Body of pancreas (tissue), 4 donors: ENCODE measurements at regions not wholly inside any gene's neighbourhood (a gene's known extent, or its start where the extent isn't known, plus 50 kb on each side); places are given as distances from the start of the nearest gene placed in this dataset.

Experiments used
- POLR2A ChIP-seq, 3 donors: fragments of 450-650 bp; IDR thresholded peaks; one replicate each; pipeline ENCODE4 v1.6.1; 2016; ENCODE audit warnings: antibody characterized with exemption in 3 of 3, mild to moderate bottlenecking in 2 of 3
- TF ChIP-seq, protein P1 (sequence below), 7 experiments: fragments of 450-650 bp in 4 of 7; fragments of 200-600 bp in 3 of 7; sonication (generic) in 3 of 7; IDR thresholded peaks; one replicate each; pipeline ENCODE4 v1.5.1; 2016 to 2019; ENCODE audit warnings: antibody characterized with exemption in 7 of 7

DNA sequence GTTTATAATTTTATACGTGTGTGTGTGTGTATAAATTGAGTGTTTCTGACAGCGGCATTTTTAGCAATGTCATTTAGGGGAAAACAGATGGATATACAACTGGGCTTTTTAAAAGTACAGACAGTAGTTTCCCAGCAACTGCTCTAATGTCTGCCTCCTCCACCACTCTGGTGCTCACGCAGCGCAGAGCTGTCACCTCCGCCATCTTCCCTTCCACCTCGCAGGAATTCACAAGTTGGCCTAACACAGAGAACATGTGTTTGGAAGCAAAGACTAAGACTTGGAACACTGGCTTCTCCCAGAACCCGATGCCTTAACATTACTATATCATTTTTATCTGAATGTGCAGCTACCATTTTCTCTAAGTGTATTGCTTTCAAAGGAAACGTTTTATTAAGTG, 158.3 kb upstream of the FSTL5 start:
- TF ChIP-seq, protein P1, sequence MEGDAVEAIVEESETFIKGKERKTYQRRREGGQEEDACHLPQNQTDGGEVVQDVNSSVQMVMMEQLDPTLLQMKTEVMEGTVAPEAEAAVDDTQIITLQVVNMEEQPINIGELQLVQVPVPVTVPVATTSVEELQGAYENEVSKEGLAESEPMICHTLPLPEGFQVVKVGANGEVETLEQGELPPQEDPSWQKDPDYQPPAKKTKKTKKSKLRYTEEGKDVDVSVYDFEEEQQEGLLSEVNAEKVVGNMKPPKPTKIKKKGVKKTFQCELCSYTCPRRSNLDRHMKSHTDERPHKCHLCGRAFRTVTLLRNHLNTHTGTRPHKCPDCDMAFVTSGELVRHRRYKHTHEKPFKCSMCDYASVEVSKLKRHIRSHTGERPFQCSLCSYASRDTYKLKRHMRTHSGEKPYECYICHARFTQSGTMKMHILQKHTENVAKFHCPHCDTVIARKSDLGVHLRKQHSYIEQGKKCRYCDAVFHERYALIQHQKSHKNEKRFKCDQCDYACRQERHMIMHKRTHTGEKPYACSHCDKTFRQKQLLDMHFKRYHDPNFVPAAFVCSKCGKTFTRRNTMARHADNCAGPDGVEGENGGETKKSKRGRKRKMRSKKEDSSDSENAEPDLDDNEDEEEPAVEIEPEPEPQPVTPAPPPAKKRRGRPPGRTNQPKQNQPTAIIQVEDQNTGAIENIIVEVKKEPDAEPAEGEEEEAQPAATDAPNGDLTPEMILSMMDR (IDR thresholded peaks at IDR 0.05), result no peak
- TF ChIP-seq POLR2A (IDR thresholded peaks at IDR 0.05), result no peak
